Inferior parietal cortex (tissue), 1 donor: ENCODE measurements at regions not wholly inside any gene's neighbourhood (a gene's known extent, or its start where the extent isn't known, plus 50 kb on each side); places are given as distances from the start of the nearest gene placed in this dataset.
"Not testable (repeated sequence)": the region's sequence is repeated elsewhere in the genome, so short reads cannot be mapped to it uniquely, and the experiment has no call there.

Experiments
- DNase-seq: peaks from one replicate; pipeline ENCODE4 v3.0.0-alpha.2; 2016; ENCODE audit errors: extremely low spot score

DNA sequence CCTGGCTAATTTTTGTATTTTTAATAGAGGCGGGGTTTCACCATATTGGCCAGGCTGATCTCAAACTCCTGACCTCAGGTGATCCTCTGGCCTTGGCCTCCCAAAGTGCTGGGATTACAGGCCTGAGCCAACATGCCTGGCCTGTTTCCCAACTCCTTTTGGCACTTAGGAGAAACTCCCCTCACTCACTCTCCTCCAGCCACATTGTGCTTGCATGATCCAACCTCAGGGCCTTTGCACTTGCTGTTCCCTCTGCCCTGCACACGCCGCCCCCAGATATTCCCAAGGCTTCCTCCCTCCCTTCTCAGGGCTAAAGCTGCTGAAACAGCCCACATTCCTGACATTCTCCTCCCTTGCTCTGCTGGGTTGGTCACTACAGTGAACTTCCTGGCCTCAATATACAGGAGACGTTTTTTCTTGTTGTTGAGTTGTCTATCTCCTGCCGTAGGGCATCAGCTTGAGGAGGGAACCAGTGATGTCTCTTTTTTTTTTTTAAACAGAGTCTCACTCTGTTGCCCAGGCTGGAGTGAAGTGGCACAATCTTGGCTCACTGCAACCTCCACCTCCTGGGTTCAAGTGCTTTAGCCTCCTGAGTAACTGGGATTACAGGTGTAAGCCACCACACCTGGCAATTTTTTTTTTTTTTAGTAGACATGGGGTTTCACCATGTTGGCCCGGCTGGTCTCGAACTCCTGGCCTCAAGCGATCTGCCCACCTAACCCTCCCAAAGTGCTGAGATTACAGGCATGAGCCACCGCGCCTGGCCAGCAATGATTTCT is 61.4 kb upstream of the PTPN1 start:
- not testable (repeated sequence) for DNase-seq

DNA sequence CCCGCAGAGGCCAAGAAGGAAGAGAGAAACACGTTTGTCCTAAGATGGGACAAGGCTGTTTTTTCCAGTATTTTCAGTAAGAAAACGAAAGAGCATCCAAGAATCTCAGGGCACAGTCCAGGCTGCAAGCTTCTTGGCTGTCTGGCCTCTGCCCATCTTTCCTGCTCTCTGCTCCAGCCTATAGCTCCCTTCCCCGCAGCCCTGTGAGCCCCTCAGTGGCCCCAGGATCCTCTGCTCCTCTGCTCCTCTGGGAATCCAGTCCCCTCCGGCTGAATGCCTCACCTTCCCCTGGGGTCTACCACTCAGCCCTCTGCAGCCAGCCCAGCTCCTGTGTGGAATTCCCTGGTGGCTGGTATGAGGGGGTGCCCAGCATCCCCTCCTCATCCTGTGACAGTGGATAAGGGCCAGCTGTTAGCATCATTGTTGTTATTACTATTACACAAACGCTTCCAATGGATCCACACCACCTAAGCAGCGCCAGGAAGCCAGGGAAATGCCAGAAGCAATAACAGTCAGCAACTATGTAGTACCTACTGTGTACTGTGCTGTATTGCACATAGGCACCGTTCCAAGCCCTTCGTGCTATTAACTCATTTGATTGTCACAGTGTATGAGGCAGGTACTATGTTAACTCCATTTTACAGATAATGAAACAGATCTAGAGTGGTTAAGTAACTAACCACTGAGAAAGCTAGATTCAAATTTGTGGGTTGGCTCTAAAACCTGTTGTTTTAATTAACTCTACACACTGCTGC is 60.3 kb upstream of the PTPN1 start:
- DNase-seq, result no peak

DNA sequence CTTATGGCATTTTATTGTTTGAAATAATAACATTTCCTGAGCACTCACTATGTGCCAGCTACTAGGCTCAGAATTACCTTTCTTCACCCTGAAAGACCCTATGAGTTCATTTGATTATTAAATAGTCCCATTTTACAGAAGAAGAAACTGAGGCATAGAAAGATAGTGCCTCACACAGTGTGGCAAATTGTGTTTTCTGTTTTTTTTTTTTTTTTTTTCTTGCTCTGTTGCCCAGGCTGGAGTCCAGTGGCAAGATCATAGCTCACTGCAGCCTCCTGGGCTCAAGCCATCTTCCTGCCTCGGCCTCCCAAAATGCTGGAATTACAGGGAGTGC is 59.7 kb upstream of the PTPN1 start:
- no peak for DNase-seq

DNA sequence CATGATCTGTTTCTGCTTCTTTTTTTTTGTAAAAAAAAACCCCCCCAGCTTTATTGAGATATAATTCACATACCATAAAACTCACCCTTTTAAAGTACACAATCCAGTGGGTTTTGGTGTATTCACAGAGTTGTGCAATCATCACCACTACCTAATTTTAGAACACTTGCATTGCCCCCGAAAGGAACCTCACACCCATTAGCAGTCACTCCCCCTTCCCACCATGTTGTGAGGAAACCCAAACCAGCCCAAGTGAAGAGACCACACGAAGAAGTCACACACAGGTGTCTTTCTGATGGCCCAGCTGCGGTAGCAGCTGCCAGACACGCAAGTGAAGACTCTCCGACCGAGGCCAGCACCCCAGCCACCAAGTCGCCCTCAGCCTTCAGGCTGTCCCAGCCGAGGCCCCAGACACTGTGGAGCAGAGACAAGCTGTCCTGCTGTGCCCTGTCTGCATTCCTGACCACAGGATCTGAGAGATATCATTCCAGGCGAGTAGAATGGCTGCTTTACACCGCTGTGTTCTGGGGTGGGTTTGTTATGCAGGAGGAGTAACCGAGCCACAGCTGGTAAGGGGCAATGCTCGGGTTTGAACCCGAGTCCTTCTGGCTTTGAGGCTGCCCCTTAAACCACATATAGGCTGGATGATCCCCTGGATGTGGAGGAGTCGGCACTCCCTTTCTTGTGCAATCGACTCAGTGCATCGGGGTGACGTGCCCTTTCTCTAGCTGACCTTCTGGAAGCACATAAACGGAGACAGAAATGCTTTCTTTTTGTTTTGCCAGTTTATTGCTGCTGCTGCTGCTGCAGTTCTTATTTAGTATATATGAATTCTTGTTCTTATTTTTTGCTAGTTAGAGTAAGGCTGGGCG is 59.1 kb upstream of the PTPN1 start:
- DNase-seq, result no peak

DNA sequence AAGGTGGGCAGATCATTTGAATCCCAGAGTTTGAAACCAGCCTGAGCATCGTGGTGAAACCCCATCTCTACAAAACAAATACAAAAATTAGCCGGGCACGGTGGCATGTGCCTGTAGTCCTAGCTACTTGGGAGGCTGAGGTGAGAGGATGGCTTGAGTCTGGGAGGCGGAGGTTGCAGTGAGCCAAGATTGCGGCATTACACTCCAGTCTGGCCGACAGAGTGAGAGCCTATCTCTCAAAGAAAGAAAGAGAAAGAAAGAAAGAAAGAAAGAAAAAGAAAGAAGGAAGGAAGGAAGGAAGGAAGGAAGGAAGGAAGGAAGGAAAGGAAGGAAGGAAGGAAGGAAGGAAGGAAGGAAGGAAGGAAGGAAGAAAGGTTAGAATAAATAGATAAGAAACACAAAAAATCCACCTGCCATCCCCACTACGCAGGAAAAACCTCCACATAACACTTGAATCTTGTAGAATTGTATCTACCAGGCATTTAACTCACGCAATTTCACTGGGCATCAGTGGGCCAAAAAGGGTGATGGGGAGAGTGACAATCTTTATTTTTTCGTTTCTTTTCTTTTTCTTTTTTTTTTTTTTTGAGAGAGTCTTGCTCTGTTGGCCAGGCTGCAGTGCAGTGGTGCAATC is 58.3 kb upstream of the PTPN1 start:
- not testable (repeated sequence) for DNase-seq

DNA sequence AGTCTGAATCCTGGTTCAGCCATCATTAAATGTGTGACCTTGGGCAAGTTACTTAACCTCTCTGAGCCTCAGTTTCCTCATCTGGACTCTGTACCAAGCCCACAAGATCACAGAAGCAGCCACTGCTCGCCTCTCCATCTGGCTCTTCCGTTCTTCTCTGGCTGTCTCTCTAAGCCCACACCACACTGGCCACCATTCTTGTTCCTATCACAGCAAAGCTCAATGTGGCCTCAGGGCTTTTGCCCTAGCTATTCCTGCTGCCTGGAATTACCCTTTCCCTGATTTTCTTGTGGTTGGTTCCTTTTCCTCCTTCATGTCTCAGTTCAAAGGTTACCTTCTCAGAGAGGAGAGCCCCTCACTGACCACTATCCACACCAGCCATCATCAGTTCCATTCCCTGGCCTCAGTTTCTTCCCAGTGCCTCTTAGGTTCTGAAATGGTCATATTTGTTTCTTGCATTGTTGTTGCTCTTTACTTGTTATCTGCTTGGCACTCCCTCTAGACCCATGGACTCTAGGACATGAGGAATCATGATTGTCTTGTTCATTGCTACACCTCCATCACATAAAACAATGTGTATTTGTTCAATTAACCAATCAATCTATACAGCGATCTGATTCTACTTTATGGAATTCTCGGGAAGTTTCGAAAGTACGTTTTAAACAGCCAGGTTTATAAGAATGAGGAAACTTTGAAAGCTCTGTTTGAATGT is 56.5 kb upstream of the PTPN1 start:
- no peak for DNase-seq

DNA sequence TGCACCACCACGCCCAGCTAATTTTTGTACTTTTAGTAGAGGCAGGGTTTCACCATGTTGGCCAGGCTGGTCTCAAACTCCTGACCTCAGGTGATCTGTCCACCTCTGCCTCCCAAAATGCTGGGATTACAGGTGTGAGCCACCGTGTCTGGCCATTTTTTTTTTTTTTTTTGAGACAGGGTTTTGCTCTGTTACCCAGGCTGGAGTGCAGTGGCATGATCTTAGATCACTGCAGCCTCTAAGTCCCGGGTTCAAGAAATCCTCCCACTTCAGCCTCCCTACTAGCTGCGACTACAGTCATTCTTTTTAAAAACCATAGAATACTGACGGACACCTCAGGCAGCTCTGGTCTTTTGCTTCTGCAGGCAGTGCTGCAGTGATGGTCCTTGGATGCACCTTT is 54.9 kb upstream of the PTPN1 start:
- not testable (repeated sequence) for DNase-seq

DNA sequence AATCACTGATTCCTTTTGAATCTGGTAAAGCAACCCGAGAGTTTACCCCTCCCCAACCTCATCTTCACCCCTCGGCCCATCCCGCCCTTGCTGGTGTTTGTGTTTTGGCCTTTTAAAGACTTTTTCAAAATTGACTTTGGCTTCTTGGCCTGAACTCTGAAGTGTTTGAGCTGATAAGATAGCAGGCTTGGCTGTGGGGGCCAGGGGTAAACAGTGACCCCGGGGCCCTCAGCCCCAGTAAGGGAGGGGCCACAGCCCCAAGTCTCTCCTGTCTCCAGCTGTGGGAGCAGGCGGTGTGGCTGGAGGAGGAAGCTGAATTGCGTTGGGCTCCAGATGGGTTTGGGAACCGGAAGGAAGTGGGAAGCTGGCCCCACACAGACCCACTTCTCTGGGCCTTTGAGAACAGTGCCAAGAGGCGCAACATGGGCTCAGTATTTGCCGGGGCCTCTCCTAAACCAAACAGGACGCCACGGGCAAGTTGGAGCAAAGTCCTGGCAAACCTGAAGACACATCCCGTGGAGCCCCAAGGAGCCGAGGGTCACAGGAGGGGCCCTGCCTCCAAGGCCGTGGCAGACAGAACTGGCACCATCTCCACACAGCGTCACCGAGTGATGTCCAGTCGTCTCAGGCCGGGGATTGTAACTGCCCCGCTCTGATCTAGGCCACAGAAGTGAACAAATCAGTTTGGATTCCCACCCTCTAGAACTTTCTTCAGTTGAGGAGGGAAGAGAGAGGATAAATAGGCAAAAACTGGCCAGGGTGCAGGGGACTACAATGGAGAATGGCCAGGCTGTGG is 54.3 kb upstream of the PTPN1 start:
- DNase-seq, result no peak

DNA sequence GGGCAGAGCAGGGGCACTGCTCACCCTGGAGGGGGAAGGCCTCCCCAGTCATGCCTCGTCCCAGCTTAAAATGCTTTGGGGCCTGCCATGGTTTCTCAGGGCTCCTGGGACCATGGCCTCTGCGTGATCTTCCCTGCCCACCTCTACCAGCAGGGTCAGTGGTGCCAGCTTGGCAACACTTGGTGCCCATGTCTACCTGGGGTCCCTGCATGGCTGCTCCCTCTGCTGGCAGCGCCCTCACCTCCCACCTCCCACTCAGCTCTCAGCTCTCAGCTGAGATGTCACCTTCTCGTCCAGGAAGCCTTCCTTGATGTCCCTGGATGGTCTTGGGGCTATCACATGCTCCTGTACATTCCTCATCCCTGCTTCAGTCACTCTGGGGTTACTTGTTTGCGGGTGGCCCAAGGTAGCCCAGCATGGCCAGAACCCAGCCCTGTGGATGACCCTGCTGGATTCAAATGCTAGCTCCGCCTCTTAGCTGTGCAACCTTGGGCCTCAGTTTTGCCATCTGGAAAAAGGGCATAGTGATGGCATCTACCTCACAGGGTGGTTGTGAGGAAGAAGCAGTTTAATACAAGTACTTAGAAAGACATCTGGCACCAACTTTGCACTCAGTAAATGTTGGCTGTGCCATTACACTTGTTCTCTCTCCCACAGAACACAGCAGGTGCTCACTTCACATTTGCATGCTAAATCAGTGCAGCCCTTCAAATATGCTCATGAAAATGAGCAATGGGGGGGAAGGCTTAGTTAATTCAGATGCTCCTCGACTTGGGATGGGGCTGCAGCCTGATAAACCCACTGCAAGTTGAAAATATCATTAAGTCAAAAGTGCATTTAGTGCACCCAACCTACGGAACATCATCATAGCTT is 53.5 kb upstream of the PTPN1 start:
- DNase-seq, result no peak

DNA sequence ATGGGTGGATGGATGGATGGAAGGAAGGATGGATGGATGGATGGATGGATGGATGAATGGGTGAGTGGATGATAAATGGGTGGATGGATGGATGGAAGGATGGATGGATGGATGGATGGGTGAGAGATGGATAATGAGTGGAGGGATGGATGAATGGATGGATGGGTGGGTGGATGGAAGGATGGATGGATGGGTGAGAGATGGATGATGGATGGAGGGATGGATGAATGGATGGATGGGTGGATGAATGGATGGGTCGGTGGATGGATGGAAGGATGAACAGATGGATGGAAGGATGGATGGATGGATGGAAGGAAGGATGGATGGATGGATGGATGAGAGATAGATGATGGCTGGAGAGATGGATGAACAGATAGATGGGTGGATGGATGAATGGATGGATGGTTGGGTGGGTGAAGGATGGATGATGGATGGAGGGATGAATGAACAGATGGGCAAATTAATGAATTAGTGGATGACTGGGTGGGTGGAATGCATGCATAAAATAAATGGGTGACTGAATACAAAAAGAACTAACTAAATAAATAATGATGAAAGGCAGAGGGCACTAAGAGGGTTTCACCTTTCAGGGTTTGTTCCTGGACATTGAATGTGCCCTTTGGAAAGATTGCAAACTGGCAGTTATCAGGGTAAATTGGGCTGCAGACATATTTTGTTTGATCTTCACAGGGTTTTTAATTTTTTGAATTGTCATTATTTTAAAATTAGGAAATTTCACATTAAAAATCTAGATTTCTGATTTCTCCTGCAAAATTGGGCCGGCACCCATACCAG is 50.9 kb upstream of the PTPN1 start:
- no peak for DNase-seq

DNA sequence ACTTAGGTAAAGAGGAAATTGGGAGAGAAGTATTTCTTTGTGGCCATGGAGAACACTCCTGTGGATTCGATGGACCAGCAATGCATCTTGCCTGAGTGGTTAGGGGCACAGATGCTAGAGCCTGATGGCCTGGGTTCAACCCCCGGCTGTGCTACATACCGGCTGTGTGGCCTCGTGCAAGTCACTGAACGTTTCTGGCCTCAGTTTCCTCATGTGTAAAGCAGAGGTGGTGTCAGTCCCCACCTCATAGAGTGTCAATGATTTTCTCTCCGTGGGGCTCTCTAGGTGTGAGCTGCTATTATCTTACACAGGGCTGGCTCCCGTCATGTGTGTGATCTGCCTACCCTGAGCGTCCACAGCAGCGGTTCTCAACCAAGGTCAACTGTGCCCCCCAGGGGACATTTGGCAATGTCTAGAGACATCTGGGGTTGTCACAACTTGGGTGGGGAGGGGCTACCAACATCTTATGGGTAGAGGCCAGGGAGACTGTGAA is 50.0 kb upstream of the PTPN1 start:
- no peak for DNase-seq
